ENCODE measurements at regions not wholly inside any gene's neighbourhood (a gene's known extent, or its start where the extent isn't known, plus 50 kb on each side); places are given as distances from the start of the nearest gene placed in this dataset.

DNA sequence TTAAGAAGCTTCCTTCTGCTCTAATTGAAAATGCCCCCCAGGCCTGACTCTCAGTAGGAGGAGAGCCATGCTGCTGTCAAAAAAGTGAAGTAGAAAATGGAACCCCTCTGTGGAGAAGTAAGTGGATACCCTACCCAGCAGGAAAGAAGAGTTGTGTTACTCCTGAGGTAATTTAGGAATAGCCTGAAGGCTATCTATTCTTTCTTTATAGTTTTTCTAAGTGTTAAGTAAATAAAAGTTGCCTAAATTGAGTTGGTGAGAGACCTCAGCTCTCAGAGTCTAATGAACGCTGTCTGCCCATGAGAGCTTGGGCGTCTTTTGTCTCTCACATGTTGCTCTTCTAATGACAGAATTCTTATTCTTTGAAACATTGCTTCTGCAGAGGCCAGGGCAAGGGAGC, 116.2 kb downstream of the NSUN3 start:
- DNase-seq, result no peak
- in situ Hi-C loops (cut with MboI; ENCODE audit: low pct_unique_long_range_greater_than_20kb, low sequenced_read_pairs), result no loop called here

DNA sequence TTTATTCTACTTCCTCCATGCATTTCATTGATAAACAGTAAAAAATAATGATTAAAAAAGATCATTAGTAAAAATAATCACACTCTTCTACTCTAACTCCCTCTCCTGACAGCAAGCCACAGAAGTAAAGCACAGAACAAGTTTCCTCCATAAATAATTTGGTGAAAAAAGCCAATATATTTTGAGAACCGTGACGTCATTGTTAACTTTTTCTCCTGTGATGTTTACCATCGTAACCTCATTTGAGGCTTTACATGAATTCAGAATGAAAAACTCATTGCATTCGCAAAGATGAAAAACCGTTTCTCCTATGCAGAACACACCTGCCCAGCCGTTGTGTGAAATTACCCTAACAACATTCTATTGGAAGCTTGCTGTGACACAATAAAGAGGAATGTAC, 120.7 kb downstream of the NSUN3 start:
- no peak for DNase-seq
- in situ Hi-C loops (cut with MboI; ENCODE audit: low pct_unique_long_range_greater_than_20kb, low sequenced_read_pairs), result no loop called here

DNA sequence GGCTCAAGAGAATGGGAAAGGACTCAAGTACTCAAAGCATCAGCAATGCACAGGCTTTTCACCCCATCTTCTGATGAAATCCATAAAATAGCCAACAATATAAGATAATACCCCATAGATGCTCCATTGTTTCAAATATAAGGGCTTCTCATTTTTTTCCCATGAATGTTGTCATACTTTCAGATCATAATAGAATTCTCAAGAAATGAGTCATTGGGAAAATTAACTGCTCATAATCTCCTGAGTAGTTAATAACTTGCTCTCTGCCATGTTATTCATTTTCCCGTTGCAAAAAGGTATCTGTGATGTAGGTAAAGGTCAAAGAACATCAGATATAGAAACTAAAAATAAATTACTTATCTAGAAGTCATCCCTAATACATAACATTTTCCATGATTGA, 121.9 kb downstream of the NSUN3 start:
- in situ Hi-C loops (cut with MboI; ENCODE audit: low pct_unique_long_range_greater_than_20kb, low sequenced_read_pairs), result no loop called here
- DNase-seq, result no peak

DNA sequence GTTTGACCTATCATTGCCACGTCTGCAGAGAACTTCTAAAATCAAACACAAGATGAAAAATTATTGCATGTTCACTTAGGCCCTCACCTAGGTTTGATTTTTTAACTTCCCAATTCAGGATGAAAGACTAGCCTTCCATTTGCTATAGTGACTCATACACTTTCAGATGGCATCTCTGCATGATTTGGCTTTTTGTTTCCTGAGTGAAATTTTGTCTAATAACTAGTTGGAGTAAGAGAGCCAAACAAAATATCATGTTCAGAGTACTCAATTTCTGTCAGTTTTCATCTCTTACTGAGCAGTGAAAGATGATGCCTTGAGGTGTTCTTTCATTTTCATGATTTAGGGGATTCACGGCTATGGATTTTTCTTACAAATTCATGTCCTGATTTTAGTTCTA, 122.9 kb downstream of the NSUN3 start:
- in situ Hi-C loops (cut with MboI; ENCODE audit: low pct_unique_long_range_greater_than_20kb, low sequenced_read_pairs), result no loop called here
- DNase-seq, result no peak

DNA sequence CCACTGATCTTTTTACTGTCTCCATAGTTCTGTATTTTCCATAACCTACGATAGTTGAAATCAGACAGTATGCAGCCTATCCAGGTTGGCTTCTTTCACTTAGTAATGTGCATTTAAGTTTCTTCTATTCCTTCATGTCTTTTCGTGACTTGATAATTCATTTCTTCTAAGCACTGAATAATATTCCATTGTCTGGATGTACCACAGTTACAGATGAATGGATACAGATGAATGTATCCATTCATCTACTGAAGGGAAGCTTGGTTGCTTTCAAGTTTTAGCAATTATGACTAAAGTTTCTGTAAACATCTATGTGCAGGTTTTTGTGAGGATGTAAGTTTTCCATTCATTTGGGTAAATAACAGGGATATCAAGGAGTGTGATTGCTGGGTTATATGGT, 124.8 kb downstream of the NSUN3 start:
- no peak for DNase-seq
- in situ Hi-C loops (cut with MboI; ENCODE audit: low pct_unique_long_range_greater_than_20kb, low sequenced_read_pairs), result no loop called here

DNA sequence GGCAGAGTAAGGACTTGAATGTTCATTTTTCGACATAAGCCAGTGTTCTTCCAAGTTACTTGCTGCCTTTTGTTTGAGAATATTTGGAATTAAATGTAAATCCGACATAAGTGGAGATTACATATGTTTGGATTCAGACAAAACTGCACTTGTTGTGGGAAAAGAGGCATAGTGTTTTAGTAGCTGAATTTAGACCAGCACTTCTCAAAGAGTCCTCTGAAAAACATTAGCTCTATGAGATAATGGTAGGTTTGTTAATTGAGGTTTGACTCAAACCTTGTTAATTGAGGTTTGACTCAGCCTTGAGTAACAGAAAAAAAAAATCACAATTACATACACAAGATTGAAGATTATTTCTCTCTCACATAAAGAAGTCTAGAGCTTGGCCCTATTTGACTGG, 132.5 kb downstream of the NSUN3 start:
- in situ Hi-C loops (cut with MboI; ENCODE audit: low pct_unique_long_range_greater_than_20kb, low sequenced_read_pairs), result no loop called here
- no peak for DNase-seq

DNA sequence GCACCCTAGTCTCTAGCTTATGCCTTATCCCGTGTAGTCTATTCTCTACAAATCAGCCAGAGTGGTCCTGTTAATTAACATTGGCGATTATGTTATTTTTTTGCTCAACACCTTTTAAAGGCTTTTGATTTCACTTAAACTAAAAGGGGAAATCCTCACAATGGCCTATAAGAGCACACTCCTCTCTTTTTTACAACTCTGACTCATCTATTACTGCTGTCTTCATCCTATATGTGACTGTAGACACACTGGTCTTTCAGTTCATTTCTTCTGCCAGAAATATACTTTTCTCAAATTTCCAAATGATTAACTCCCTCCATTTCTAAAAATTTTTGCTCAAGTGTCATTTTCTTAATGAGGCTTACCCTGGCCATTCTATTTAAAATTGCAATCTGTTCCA, 143.4 kb downstream of the NSUN3 start:
- no peak for DNase-seq
- in situ Hi-C loops (cut with MboI; ENCODE audit: low pct_unique_long_range_greater_than_20kb, low sequenced_read_pairs), result no loop called here

DNA sequence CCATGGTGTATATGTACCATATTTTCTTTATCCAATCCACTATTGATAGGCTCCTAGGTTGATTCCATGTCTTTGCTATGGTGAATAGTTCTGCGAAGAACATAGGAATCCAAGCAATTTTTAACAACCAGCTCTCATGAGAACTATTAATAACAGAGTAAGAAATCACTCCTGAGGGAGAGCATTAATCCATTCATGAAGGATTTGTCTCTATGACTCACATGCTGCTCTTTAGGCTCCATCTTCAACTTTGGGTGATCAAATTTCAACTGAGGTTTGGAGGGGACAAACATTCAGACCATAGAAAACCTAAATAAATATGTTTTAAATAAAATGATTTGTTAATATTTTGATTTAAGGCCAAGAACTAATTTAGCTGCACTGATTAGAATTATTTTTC, 147.4 kb downstream of the NSUN3 start:
- DNase-seq, result no peak
- in situ Hi-C loops (cut with MboI; ENCODE audit: low pct_unique_long_range_greater_than_20kb, low sequenced_read_pairs), result no loop called here

DNA sequence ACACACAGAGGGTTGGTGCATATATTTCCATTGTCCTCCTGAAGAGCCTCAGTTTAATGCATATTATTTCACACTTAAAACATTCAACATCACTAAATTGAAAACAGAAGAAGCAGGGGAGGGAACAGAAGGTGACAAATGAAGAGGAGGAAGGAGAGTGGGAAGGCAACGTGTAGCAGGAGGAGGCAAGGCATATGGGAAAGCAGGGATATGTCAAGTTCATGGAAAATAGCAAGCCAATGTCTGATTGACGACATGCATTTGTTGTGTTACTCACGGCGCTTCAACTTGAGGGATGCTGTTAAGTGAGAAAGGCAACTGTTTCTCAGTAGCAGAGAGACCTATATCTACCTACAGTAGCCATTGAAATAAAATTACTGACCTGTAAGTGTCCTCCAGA, 154.5 kb downstream of the NSUN3 start:
- no peak for DNase-seq
- in situ Hi-C loops (cut with MboI; ENCODE audit: low pct_unique_long_range_greater_than_20kb, low sequenced_read_pairs), result no loop called here

DNA sequence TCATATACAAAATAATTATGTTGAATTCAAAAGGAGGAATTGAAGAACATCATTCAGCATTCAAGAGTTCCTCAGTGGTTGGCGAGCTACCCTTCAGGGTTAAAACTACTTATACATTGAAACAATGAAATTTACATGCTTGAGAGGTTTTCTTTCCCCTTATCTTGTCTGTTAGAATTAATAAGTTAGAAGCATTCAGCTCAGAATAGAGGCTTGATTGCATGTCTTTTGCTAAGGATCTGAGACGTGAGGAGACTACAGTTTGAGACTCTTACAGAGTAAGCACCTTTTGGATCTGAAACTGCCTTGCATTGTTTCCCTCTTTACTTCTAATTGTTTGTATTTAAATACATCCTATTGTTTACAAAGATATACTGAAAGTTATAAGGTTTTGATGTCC, 157.6 kb downstream of the NSUN3 start:
- in situ Hi-C loops (cut with MboI; ENCODE audit: low pct_unique_long_range_greater_than_20kb, low sequenced_read_pairs), result no loop called here
- DNase-seq, result no peak

DNA sequence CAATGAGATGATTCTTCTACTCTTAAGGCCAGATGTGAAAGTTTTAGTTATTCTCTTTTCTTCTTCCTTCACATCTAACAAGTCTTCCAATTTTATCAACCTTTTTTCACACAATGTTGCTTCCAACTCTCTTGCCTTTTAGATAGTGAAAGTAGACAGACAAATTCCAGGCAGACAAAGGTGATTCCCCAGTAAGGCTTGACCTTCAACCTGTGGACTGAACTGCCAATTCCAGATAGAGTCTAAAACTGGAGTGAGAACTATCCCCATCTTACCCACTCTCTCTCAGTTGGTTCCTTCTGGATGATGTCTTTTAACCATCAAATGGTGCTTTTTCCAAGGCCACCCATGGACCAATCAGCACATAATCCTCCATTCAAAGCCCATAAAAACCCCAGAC, 159.0 kb downstream of the NSUN3 start:
- in situ Hi-C loops (cut with MboI; ENCODE audit: low pct_unique_long_range_greater_than_20kb, low sequenced_read_pairs), result no loop called here

DNA sequence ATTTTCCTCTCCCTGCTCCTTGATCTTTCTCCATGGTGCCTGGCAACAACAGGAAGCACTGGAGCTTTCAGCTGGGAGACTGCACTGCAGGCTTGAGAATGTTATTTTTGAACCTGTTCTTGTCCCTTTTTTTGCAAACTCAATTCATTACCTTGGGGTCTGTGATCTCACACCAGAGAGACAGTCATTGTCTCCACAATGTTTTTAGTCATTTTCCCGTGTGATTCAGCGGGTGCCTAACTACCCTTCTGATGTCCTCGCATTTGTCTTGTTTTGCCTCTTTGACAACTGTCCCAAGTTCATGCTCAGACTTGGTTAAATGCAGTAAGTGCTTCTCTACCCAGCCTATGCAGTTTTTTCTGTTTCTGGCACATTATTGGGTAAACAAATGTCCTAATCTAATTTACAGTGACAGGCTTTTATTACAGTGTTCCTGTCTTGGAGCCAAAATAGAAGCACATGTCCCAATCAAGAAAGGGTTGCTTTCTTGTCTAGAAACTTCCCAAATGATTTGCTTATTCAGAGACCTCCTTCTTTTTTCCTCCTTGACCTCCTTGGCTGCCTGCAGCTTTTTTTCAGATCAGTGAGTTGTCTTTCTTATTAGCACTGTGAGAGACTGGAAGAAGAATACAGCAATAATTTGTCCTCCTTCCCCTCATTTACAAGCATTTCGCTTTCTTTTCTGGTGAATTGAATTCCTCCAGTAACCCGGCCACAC, 162.4 kb downstream of the NSUN3 start:
- DNase-seq, result no peak
- in situ Hi-C loops (cut with MboI; ENCODE audit: low pct_unique_long_range_greater_than_20kb, low sequenced_read_pairs), result no loop called here

More for the DNA sequence above, 159.0 kb downstream of the NSUN3 start:
- no peak for DNase-seq

DNA sequence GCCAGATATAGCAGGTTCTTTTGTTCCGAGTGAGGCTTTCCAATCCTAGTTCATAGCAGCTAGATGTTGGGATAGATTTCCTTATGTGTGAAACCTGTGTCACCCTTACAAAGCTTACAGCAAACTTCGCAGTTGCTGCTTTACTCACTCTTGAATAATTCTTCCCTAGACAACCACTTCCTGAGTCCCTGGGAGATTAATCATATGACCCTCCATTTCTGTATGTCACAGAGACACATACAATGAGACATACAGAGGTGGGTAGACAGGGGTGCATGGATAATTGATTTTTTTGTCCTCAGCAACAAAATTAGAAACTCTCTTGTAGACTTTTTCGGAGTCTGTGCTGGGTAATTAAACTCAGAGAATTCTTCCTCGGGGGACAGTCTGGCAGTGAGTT, 163.2 kb downstream of the NSUN3 start:
- in situ Hi-C loops (cut with MboI; ENCODE audit: low pct_unique_long_range_greater_than_20kb, low sequenced_read_pairs), result no loop called here
- no peak for DNase-seq

DNA sequence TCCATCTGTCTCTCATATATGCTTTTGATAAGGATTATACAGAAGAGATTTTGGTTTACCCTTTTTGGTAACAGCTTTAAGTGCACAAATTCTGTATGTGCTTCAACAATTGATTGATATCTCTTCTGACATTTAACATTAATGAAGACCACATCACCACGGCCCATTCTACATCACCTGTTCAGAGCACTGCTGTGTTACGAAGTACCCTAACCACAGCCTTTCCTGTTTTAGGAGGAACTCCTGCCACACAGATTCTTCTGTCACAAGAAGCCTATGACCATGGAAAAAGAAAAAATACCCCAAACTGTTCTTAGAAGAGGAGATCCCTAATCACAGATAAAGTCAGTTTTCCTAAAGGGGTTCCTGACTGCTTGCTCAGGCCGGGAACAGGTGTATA, 170.1 kb downstream of the NSUN3 start:
- no peak for DNase-seq
- in situ Hi-C loops (cut with MboI; ENCODE audit: low pct_unique_long_range_greater_than_20kb, low sequenced_read_pairs), result no loop called here

DNA sequence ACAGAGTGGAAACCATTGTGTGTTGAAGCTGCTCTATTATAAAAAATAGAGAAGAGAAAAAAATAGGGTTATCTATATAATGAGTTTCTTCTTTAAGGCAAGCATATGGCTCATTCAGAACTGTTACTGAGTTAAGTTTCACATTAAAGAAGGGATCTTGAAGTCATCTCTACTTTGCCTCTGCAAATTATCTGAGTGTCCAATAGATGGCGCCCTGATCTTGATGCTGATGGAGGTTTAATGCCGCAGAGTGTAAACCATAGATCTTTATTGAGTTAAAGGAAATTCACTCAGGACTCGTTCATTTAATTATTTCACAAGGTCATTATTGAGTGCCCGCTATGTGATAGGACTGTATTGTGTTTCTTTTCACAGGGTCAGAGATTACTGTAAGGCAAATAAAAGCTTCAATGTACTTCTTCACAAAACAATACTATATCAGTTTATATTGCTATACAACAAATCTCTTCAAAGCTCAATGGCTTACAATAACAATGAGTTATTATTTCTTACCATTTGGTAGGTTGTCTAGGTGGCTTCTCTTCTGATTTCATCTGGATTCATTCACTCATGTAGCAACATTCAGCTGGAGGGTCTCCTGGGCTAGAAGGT, 171.4 kb downstream of the NSUN3 start:
- DNase-seq, result peak; percentile 36
- in situ Hi-C loops (cut with MboI; ENCODE audit: low pct_unique_long_range_greater_than_20kb, low sequenced_read_pairs), result no loop called here

DNA sequence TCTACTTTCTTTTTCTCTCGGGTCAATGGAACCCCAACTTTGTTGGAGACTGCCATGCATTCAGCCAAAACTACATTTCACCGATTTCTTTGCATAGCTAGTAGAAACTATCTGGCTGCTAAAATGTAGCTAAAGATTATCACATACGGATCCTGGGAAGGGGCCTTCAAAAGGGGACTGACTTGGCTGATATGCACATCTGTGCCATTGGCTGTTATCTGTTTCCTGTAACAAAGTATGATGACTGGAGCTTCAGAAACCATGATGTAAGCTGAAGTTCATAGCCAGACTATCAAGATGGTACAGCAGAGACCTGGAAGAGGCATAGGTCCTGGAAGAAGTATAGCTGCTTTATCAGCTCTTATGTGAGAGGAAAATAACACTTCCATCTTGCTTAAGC, 179.1 kb downstream of the NSUN3 start:
- in situ Hi-C loops (cut with MboI; ENCODE audit: low pct_unique_long_range_greater_than_20kb, low sequenced_read_pairs), result no loop called here
- no peak for DNase-seq

DNA sequence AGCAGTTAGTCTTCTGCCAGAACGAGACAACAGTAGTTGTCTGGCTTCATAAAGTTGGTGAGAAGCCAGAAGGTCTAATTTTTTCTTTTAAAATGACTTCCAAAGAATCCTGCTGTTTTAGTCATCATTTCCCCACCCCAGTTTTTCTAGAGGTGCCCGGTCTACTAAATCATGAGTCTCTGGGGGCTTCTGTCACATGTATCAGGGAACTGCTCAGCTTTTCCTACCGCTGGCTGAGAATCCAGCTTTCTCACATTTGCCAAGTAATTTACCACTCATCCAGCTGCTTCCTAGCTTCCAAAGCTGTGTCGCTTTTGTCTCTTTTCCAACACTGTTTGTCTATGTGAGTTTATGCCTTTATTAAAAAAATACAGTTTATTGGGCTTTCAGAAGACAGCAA, 183.3 kb downstream of the NSUN3 start:
- in situ Hi-C loops (cut with MboI; ENCODE audit: low pct_unique_long_range_greater_than_20kb, low sequenced_read_pairs), result no loop called here
- no peak for DNase-seq

DNA sequence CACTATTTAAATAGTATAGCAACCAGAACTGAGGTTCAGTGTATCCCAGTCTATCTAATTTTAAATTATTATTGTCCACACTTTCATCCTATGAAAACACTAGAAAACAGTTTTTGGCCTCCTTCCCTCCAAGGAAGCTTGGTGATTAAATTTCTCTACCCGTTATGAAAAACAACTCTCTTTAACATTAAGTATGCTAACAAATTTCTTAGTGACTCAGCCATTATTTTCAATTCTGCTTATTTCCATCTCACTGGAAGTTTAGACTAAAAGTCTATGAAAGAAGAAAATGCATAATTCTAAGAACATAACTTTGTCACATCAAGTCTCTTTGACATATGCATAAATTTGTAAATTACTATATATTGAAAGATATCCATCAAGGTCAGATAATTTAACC, 185.2 kb downstream of the NSUN3 start:
- no peak for DNase-seq
- in situ Hi-C loops (cut with MboI; ENCODE audit: low pct_unique_long_range_greater_than_20kb, low sequenced_read_pairs), result no loop called here

DNA sequence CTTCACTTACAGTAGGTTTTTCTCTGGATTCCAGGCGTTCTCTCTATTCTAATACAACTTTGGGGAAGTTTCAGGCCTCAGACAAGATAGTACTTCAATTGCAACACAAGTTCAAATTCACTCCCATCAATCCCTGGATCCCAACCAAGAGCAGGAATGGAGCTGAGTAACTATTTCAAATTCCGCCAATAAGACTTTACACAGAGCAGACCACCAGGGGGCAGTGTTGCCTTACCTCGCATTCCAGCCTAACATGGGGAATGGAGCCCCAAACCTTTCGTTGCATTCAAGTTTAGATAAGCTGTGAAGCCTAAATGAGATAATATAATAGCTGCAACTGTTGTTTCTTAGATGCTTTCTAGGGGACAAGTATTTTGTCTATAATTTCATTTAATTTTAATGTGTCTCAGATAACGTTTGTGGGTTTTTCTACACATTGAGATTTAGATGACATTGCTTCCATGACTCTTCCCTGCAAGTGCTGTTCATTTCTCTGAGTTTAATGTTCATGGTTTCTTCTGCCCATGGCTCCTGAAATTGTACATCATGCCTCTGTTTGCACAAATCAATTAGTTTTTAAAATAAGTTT, 186.7 kb downstream of the NSUN3 start:
- in situ Hi-C loops (cut with MboI; ENCODE audit: low pct_unique_long_range_greater_than_20kb, low sequenced_read_pairs), result no loop called here
- DNase-seq, result peak; percentile 57

DNA sequence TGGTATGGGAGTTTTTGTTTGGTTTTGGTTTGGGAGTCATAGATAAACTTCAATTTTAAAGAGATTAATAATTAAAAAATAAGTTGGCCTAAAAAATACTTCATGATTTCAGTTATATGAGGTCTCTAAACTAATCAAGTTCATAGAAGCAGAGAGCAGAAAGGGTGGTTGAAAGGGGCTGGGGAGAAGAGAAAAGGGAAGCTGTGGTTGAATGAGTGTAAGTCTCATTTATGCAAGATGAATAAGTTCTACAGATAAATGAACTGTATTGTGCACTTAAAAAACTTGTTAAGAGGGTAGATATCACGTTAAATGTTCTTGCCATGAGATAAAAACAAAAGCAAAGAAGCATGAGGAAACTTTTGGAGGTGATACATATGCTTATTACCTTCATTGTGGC, 188.7 kb downstream of the NSUN3 start:
- in situ Hi-C loops (cut with MboI; ENCODE audit: low pct_unique_long_range_greater_than_20kb, low sequenced_read_pairs), result no loop called here

DNA sequence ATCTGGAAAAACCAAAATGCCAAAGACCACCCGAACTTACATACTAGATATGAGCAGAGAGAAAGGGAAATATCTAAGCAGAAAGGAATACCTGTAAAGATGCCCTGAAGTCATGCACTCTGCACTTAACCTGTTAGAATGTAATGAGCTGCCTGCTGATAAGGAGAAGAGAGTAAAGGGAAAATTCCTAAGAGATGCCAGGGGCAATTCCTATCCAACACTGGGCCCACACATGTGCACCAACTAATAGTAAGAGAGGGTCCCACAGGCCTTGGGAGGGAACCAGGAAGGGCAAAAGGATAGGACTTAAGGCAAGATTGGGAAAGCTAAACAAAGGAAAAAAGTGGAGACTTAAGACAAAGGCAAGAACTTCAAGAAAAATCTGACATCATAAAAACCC, 189.5 kb downstream of the NSUN3 start:
- in situ Hi-C loops (cut with MboI; ENCODE audit: low pct_unique_long_range_greater_than_20kb, low sequenced_read_pairs), result no loop called here

More for the DNA sequence above, 188.7 kb downstream of the NSUN3 start:
- DNase-seq, result peak; percentile 3

More for the DNA sequence above, 189.5 kb downstream of the NSUN3 start:
- no peak for DNase-seq
